HUES64 (cell line): ENCODE measurements at regions not wholly inside any gene's neighbourhood (a gene's known extent, or its start where the extent isn't known, plus 50 kb on each side); places are given as distances from the start of the nearest gene placed in this dataset.
"Not testable (repeated sequence)": the region's sequence is repeated elsewhere in the genome, so short reads cannot be mapped to it uniquely, and the experiment has no call there.

ENCODE experiments used
- H3K27ac ChIP-seq: 2 replicates; pipeline ENCODE4 v1.7.0; 2013; ENCODE audit warnings: low read depth, low read length, inconsistent platforms
- H3K27me3 ChIP-seq: 2 replicates; pipeline ENCODE4 v1.6.1; 2013; ENCODE audit warnings: mild to moderate bottlenecking, low read length; ENCODE audit not compliant: insufficient read depth
- H3K36me3 ChIP-seq: 2 replicates; pipeline ENCODE4 v1.6.1; 2013; ENCODE audit warnings: mild to moderate bottlenecking, low read length; ENCODE audit not compliant: insufficient read depth
- H3K4me1 ChIP-seq: 2 replicates; pipeline ENCODE4 v1.6.1; 2013; ENCODE audit warnings: mild to moderate bottlenecking, low read length, moderate library complexity; ENCODE audit not compliant: insufficient read depth
- H3K4me3 ChIP-seq: 2 replicates; pipeline ENCODE4 v1.5.1; 2013; ENCODE audit warnings: mild to moderate bottlenecking, low read length, moderate library complexity
- H3K9ac ChIP-seq: 2 replicates; pipeline ENCODE4 v1.6.1; 2013; ENCODE audit warnings: mild to moderate bottlenecking, low read depth, low read length
- H3K9me3 ChIP-seq: 2 replicates; pipeline ENCODE4 v1.6.1; 2013; ENCODE audit warnings: low read depth, low read length; ENCODE audit not compliant: insufficient read depth
- WGBS: fragments of 150-250, 120-280 bp; methylation state at CpG from one replicate; pipeline ENCODE4 v1.1.7; 2013; ENCODE audit warnings: missing lambda C conversion rate; 5-methylcytosine and 5-hydroxymethylcytosine counted together

DNA sequence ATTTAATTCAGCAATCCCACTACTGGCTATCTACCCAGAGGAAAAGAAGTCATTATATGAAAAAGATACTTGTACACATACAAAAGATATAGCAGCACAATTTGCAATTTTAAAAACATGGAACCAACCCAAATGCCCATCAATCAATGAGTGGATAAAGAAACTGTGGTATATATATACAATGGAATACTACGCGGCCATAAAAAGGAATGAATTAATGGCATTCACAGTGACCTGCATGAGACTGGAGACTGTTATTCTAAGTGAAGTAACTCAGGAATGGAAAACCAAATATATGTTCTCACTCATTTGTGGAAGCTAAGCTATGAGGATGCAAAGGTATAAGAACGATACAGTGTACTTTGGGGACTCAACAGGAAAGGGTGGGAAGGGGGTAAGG lies 102.8 kb upstream of the KCNMA1 start:
- H3K9me3 ChIP-seq = peaks cover 24% of the 10 kb centered on the region
- not testable (repeated sequence) for H3K27ac ChIP-seq, H3K9ac ChIP-seq, H3K27me3 ChIP-seq, H3K4me3 ChIP-seq, H3K4me1 ChIP-seq, H3K36me3 ChIP-seq
- 98% methylated on average over 3 of the region's 3 CpGs for WGBS

DNA sequence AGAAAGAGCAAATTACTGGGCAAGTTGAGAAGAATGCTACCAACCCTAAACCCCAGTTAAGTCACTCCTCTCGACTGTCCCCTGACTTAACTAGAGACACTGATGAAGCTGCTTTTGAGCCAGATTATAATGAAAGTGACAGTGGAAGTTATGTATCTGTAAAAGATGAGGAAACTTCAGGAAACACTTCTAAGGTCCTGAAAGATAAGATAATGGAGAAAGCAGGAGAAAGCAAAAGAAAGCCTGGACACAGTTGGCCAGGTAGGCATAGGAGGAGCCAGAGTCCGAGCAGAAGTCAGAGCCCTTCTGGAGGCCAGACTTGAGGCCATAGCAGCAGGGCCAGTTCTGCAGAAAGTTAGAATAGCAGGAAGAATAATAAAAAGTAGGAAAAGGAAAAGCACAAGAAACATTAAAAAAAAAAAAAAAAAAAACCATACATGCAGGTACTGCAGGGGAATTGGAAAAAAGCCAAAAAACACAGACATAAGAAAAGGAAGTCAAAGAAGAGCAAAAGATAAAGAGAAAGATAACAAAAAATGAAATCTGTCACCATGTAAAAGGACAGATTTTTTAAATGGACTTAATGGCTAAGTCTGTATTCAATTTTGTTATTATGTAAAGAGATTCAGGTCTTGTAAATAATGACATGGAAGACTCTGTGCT lies 101.0 kb upstream of the KCNMA1 start:
- H3K4me1 ChIP-seq = no peaks in the 10 kb centered on the region
- no peak overlapping the region for H3K9ac ChIP-seq
- H3K4me3 ChIP-seq = no peak overlapping the region
- H3K27ac ChIP-seq = no peak overlapping the region
- 86% methylated on average over 2 of the region's 2 CpGs for WGBS
- H3K36me3 ChIP-seq = no peaks in the 10 kb centered on the region
- peaks cover 24% of the 10 kb centered on the region for H3K9me3 ChIP-seq
- no peaks in the 10 kb centered on the region for H3K27me3 ChIP-seq

DNA sequence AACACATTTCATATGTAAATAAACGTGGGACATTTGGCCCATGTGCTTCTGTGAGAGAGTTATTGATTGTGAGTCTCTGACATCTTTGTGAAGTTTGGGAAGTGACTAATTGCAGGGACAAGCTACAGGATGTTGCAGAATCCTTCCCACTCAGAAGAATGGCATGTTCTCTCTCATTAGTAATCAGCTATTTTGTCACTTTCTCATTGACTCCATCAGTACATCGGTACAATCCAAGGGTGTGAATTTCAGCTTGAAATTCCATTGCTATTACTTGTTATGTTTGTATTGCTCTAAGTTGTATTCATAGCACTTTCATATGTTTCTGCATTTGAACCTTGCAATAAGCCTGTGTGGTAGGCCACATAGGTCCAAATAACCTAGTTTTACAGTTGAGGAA lies 100.0 kb upstream of the KCNMA1 start:
- Histone ChIP-seq H3K9ac (no peak overlapping the region), H3K4me1 (no peaks in the 10 kb centered on the region), H3K27ac (no peak overlapping the region), H3K27me3 (no peaks in the 10 kb centered on the region), H3K36me3 (no peaks in the 10 kb centered on the region), H3K4me3 (no peak overlapping the region), H3K9me3 (peaks cover 24% of the 10 kb centered on the region)
- 88% methylated on average over 2 of the region's 2 CpGs for WGBS

DNA sequence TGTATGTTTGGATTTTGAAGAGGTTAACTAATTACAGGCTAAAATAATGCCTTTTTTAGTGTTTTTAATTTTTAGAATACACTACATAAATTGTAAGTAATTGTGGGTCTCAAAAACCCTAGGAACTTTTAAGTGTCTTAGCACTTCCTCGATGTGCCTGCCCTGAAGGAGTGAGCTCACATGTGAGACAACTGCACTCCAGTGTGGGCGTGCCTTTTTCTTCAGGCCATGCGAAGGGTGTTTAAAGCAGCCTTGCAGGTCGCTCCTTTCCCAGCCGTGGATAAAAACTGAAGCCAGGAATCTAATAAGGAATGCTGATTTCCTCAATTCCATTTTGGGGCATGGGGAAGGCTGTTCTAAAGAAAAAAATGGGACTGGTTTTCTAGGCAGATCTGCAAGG lies 97.5 kb upstream of the KCNMA1 start:
- H3K4me3 ChIP-seq, H3K36me3 ChIP-seq, H3K9ac ChIP-seq, H3K27ac ChIP-seq, H3K4me1 ChIP-seq, H3K27me3 ChIP-seq: not testable (repeated sequence)
- 81% methylated on average over 5 of the region's 5 CpGs for WGBS
- H3K9me3 ChIP-seq = peaks cover 12% of the 10 kb centered on the region; the same call in 1 of the 2 replicates

- no peaks in the 10 kb centered on the region for H3K4me1 ChIP-seq
- H3K4me3 ChIP-seq = no peak overlapping the region
- 86% methylated on average over 20 of the region's 23 CpGs for WGBS
- no peaks in the 10 kb centered on the region for H3K27me3 ChIP-seq
- no peaks in the 10 kb centered on the region for H3K36me3 ChIP-seq
- H3K9ac ChIP-seq = no peak overlapping the region
- no peak overlapping the region for H3K27ac ChIP-seq
- 0 out of 2 replicates have a peak, but pooled peaks cover 1% of the 10 kb centered on the region for H3K9me3 ChIP-seq
Measured at GRCh38 chr10:77732213-77733003, 94.8 kb upstream of the KCNMA1 start.

DNA sequence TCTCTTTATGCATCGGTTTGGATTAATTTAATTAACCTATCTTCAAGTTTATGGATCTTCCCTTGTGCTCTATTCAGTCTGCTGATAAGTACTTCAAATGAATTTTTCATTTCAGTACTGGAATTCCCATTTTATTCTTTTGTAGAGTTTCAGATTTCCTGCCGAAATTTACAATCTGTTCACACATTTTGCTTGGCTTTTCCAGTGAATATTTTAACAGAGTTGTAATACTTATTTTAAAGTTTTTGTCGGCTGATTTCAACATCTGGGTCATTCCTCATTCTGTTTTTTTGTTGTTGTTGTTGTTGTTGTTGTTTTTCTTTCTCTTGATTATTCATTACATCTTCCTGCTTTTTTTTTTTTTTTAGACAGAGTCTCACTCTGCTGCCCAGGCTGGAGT lies 89.9 kb upstream of the KCNMA1 start:
- H3K4me1 ChIP-seq = no peaks in the 10 kb centered on the region
- H3K4me3 ChIP-seq = no peak overlapping the region
- H3K9me3 ChIP-seq = no peaks in the 10 kb centered on the region
- H3K27me3 ChIP-seq = no peaks in the 10 kb centered on the region
- no peak overlapping the region for H3K27ac ChIP-seq
- H3K9ac ChIP-seq = no peak overlapping the region
- no peaks in the 10 kb centered on the region for H3K36me3 ChIP-seq
- 100% methylated on average over 2 of the region's 3 CpGs for WGBS

DNA sequence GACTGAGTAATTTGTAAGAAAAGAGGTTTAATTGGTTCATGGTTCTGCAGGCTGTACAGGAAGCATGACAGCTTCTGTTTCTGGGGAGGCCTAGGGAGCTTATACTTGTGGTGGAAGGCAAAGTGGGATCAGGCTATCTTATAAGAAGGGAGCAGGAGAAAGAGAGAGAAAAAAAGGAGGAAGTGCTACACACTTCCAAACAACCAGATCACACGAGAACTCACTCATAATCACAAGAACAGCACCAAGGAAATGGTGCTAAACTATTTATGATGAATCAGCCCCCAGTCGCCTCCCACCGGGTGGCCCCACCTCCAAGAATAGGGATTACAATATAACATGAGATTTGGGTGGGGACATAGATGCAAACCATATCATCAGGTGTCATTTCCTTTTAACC lies 89.1 kb upstream of the KCNMA1 start:
- Histone ChIP-seq H3K27me3 (no peaks in the 10 kb centered on the region), H3K4me1 (no peaks in the 10 kb centered on the region), H3K36me3 (no peaks in the 10 kb centered on the region), H3K9me3 (no peaks in the 10 kb centered on the region), H3K27ac (no peak overlapping the region), H3K9ac (no peak overlapping the region), H3K4me3 (no peak overlapping the region)
- no CpG with 5 or more reads among the region's 3 CpGs for WGBS

DNA sequence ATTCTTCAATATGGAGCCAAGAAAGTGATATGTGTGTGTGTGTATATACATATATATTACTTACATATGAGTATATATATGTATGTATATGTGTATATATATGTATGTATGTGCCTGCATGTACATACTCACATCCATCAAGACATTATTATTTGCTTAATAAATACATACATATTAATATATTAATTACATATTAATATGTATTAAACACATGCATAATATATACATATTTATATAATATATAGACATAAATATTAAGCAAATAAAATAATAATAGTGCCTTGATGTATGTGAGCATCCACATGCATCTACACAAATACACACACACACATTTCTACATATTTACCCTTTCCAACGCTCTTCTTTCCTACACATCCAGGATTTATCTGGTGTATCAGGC lies 88.7 kb upstream of the KCNMA1 start:
- no peaks in the 10 kb centered on the region for H3K36me3 ChIP-seq
- H3K4me1 ChIP-seq = no peaks in the 10 kb centered on the region
- H3K9ac ChIP-seq = no peak overlapping the region
- no peaks in the 10 kb centered on the region for H3K9me3 ChIP-seq
- H3K27me3 ChIP-seq = no peaks in the 10 kb centered on the region
- no peak overlapping the region for H3K4me3 ChIP-seq
- no peak overlapping the region for H3K27ac ChIP-seq
- WGBS = 100% methylated on average over 1 of the region's 1 CpG

- Histone ChIP-seq H3K9ac (no peak overlapping the region), H3K27me3 (no peaks in the 10 kb centered on the region), H3K9me3 (no peaks in the 10 kb centered on the region), H3K4me3 (no peak overlapping the region), H3K27ac (no peak overlapping the region), H3K4me1 (no peaks in the 10 kb centered on the region), H3K36me3 (no peaks in the 10 kb centered on the region)
- WGBS = 93% methylated on average over 2 of the region's 2 CpGs
Measured at GRCh38 chr10:77724820-77725219, 87.2 kb upstream of the KCNMA1 start.

GRCh38 chr10:77723376-77723775 lies 85.8 kb upstream of the KCNMA1 start:
- Histone ChIP-seq H3K36me3 (no peaks in the 10 kb centered on the region), H3K4me1 (no peaks in the 10 kb centered on the region), H3K27ac (no peak overlapping the region), H3K4me3 (no peak overlapping the region), H3K9me3 (no peaks in the 10 kb centered on the region), H3K9ac (no peak overlapping the region), H3K27me3 (no peaks in the 10 kb centered on the region)
- WGBS = 89% methylated on average over 5 of the region's 5 CpGs

DNA sequence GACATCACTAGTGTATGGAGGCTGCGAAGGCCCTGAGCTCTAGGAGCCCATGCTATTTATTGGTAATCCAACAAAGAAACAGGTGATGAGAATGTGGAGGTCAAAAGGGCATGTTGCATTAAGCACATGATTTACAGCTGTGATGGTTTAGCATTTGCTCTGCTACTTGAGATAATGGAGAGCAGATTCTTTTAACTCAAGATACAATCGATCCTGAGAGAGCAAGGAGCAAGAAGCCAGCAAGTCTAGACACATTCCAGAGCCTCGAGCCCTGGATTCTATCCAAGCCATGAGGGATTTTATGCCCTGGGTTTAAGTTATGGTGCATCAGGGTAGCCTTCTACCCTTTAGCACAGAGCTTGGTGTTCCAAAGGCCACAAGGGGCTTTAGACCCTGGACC lies 85.3 kb upstream of the KCNMA1 start:
- H3K36me3 ChIP-seq, H3K9me3 ChIP-seq, H3K27me3 ChIP-seq, H3K27ac ChIP-seq, H3K9ac ChIP-seq, H3K4me3 ChIP-seq, H3K4me1 ChIP-seq: not testable (repeated sequence)
- WGBS = 87% methylated on average over 3 of the region's 3 CpGs
